H1 (cell line): ENCODE measurements at regions not wholly inside any gene's neighbourhood (a gene's known extent, or its start where the extent isn't known, plus 50 kb on each side); places are given as distances from the start of the nearest gene placed in this dataset.

ENCODE experiments used
- RBBP5 ChIP-seq: IDR thresholded peaks from 2 replicates; pipeline ENCODE4 v1.7.1; 2012; ENCODE audit warnings: low read depth, mild to moderate bottlenecking, inconsistent platforms, low read length, moderate library complexity, borderline replicate concordance
- ZNF274 ChIP-seq: IDR thresholded peaks from 2 replicates; pipeline ENCODE4 v1.7.0; 2012; ENCODE audit warnings: low read length, borderline replicate concordance; ENCODE audit errors: extremely low read depth

DNA sequence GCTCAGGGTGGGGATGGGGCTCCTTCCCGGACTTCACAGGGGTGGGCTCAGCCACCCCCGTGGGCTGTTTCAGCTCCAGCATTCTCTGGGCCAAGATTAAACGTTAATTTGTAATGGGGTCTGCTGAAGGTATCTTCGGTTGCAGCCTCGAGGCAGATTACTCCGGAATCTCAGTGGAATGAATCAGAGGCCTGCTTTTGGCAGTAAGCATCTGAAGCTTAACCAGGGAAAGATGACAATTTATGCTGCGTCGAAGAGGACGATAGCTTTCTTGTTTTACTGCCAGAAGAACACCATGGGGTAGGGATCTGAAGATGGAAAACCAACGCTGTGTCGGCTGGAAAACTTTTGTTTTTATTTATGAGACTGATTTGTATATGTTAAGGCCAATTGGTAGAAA, 129.2 kb upstream of the MSX1 start (continued):
- TF ChIP-seq RBBP5 (no peak), ZNF274 (no peak)
